Left ventricle myocardium inferior (tissue), 1 donor: ENCODE measurements at regions not wholly inside any gene's neighbourhood (a gene's known extent, or its start where the extent isn't known, plus 50 kb on each side); places are given as distances from the start of the nearest gene placed in this dataset.

Source experiments
- DNase-seq: peaks from one replicate; pipeline ENCODE4 v3.0.0-alpha.2; 2020
- H3K27ac ChIP-seq: fragments of 200-600 bp; replicated peaks from 2 replicates; pipeline ENCODE4 v1.8.0; 2021
- H3K27me3 ChIP-seq: fragments of 200-600 bp; 2 replicates; pipeline ENCODE4 v1.8.0; 2021; ENCODE audit warnings: low read depth
- H3K36me3 ChIP-seq: fragments of 200-600 bp; 2 replicates; pipeline ENCODE4 v1.8.0; 2021
- H3K4me1 ChIP-seq: fragments of 200-600 bp; 2 replicates; pipeline ENCODE4 v1.8.0; 2021
- H3K4me3 ChIP-seq: fragments of 200-600 bp; 2 replicates; pipeline ENCODE4 v1.8.0; 2021; ENCODE audit warnings: mild to moderate bottlenecking, moderate library complexity
- H3K9me3 ChIP-seq: fragments of 200-600 bp; replicated peaks from 2 replicates; pipeline ENCODE4 v1.8.0; 2021
- CTCF ChIP-seq: fragments of 200-600 bp; IDR thresholded peaks from 2 replicates; pipeline ENCODE4 v1.8.0; 2021; ENCODE audit warnings: antibody characterized with exemption, mild to moderate bottlenecking, borderline replicate concordance
- intact Hi-C: fragments of 100-400 bp; cut with micrococcal nuclease; formaldehyde crosslinking; loops from one replicate; pipeline ENCODE4 v1.11.0; 2022
- donor health status: DM: no; HTN: yes; CAD: no; lungs with severe emphysema.

GRCh38 chr6:138691595-138692057 lies 81.9 kb upstream of the CCDC28A start:
- H3K4me3 ChIP-seq: peak overlapping the region; percentile 86
- H3K27me3 ChIP-seq: no peaks in the 10 kb centered on the region
- intact Hi-C loops: no loop called here
- DNase-seq: no peak
- no peaks in the 10 kb centered on the region for H3K36me3 ChIP-seq
- TF ChIP-seq CTCF: no peak
- peak overlapping the region; percentile 83 for H3K27ac ChIP-seq
- H3K4me1 ChIP-seq: peaks cover 11% of the 10 kb centered on the region
- no peaks in the 10 kb centered on the region for H3K9me3 ChIP-seq

GRCh38 chr6:138692058-138692977 lies 81.3 kb upstream of the CCDC28A start:
- peak overlapping the region; percentile 83 for H3K27ac ChIP-seq
- peak; percentile 80 for DNase-seq
- intact Hi-C loops: no loop called here

GRCh38 chr6:138692978-138693909 lies 80.3 kb upstream of the CCDC28A start:
- Histone ChIP-seq H3K4me3 (peak overlapping the region; percentile 86), H3K27ac (peak overlapping the region; percentile 83), H3K4me1 (peaks cover 11% of the 10 kb centered on the region), H3K36me3 (no peaks in the 10 kb centered on the region), H3K9me3 (no peaks in the 10 kb centered on the region), H3K27me3 (no peaks in the 10 kb centered on the region)
- peak; percentile 17 for TF ChIP-seq CTCF
- DNase-seq: peak; percentile 57
- intact Hi-C loops: no loop called here

More at GRCh38 chr6:138692058-138692977, 81.3 kb upstream of the CCDC28A start:
- H3K4me1 ChIP-seq: peaks cover 11% of the 10 kb centered on the region
- H3K27me3 ChIP-seq: no peaks in the 10 kb centered on the region
- no peaks in the 10 kb centered on the region for H3K36me3 ChIP-seq
- H3K4me3 ChIP-seq: peak overlapping the region; percentile 86
- peak; percentile 94 for TF ChIP-seq CTCF
- H3K9me3 ChIP-seq: no peaks in the 10 kb centered on the region

- intact Hi-C loops: loop anchor here (5.0 kb wide), 1 partner anchor 72 kb away; no protein-coding TSS in a partner anchor
- H3K4me1 ChIP-seq: peaks cover 11% of the 10 kb centered on the region
- no peak overlapping the region for H3K27ac ChIP-seq
- H3K36me3 ChIP-seq: no peaks in the 10 kb centered on the region
- DNase-seq: no peak
- H3K27me3 ChIP-seq: no peaks in the 10 kb centered on the region
- H3K4me3 ChIP-seq: no peak overlapping the region
- TF ChIP-seq CTCF: no peak
- no peaks in the 10 kb centered on the region for H3K9me3 ChIP-seq
These were observed 78.4 kb upstream of the CCDC28A start for GRCh38 chr6:138695193-138695592.

- H3K27ac ChIP-seq: no peak overlapping the region
- no peak for DNase-seq
- H3K9me3 ChIP-seq: peaks cover 16% of the 10 kb centered on the region
- H3K4me1 ChIP-seq: peaks cover 3% of the 10 kb centered on the region
- H3K36me3 ChIP-seq: no peaks in the 10 kb centered on the region
- no peak overlapping the region for H3K4me3 ChIP-seq
- intact Hi-C loops: no loop called here
- H3K27me3 ChIP-seq: peaks cover 12% of the 10 kb centered on the region
- TF ChIP-seq CTCF: no peak
These were observed 59.1 kb upstream of the CCDC28A start for GRCh38 chr6:138714493-138714892.
